ENCODE measurements at regions not wholly inside any gene's neighbourhood (a gene's known extent, or its start where the extent isn't known, plus 50 kb on each side); places are given as distances from the start of the nearest gene placed in this dataset.

DNA sequence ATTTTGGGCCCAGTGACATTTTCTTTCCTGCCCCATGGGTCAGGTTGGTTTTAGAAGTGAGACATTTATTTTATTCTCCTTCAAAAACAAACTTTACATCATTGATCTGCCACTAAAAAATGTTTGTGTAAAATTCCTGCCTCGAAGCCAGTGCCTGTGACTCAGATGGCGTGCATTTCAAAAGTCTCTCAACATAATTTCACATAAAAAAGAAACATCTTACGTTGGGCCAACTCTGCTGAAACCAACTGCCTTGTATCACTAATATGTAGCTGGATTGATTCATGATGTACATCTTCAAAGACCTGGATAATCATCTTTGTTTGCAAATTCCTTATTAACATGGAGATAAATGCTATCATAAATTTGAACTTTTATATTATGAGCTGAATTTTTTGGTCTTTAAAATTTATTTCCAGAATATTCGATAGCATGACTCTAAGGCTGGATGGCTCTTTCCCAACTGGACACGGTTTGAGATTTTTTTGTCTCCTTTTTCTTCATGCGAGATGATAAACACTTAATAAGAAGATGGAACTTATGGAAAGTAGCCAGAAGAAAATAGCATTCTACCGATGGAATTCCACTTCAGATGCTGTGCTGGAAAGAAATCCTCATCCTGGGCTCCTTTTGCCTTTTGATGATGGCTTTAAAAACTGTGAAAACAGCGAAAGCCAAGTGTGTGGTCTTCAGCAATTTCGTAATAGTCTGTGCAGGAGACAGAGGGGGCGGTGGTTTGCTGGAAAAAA, 420.5 kb downstream of the FGF9 start:
- no peak overlapping the region for H3K4me3 ChIP-seq (ENCODE audit: low read depth in 1 of 2, low read length in 1 of 2)
- H3K9me3 ChIP-seq, result no peaks in the 10 kb centered on the region
- no peaks in the 10 kb centered on the region for H3K36me3 ChIP-seq
- no peaks in the 10 kb centered on the region for H3K4me1 ChIP-seq (ENCODE audit: control insufficient read depth in 1 of 2, insufficient read depth in 1 of 2, low read depth in 1 of 2, low read length in 1 of 2)
- H3K27me3 ChIP-seq, result no peaks in the 10 kb centered on the region
- TF ChIP-seq, protein P1, sequence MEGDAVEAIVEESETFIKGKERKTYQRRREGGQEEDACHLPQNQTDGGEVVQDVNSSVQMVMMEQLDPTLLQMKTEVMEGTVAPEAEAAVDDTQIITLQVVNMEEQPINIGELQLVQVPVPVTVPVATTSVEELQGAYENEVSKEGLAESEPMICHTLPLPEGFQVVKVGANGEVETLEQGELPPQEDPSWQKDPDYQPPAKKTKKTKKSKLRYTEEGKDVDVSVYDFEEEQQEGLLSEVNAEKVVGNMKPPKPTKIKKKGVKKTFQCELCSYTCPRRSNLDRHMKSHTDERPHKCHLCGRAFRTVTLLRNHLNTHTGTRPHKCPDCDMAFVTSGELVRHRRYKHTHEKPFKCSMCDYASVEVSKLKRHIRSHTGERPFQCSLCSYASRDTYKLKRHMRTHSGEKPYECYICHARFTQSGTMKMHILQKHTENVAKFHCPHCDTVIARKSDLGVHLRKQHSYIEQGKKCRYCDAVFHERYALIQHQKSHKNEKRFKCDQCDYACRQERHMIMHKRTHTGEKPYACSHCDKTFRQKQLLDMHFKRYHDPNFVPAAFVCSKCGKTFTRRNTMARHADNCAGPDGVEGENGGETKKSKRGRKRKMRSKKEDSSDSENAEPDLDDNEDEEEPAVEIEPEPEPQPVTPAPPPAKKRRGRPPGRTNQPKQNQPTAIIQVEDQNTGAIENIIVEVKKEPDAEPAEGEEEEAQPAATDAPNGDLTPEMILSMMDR (IDR thresholded peaks at IDR 0.05), result no peak
- H3K27ac ChIP-seq, result no peak overlapping the region

DNA sequence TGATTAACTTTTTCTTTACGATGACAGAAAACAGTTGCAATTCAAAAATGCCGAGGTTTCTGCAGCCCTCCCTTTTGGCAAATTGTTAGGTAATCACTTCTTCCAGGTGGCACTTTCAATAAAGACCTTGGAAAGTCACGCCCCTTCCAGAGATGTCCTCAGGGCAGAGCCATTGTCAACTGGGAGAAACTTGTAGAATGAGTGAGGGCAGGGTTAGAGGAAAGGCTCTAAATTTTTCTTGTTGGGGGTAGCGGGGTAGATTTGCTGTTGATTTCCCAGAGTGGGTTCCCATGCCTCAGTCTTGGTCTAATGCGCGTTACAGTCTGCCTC, 421.1 kb downstream of the FGF9 start:
- Histone ChIP-seq H3K27me3 (no peaks in the 10 kb centered on the region), H3K9me3 (no peaks in the 10 kb centered on the region), H3K36me3 (no peaks in the 10 kb centered on the region), H3K27ac (no peak overlapping the region), H3K4me3 (ENCODE audit: low read depth in 1 of 2, low read length in 1 of 2) (no peak overlapping the region), H3K4me1 (ENCODE audit: control insufficient read depth in 1 of 2, insufficient read depth in 1 of 2, low read depth in 1 of 2, low read length in 1 of 2) (no peaks in the 10 kb centered on the region)
- TF ChIP-seq, protein P1 (IDR thresholded peaks at IDR 0.05), result no peak

DNA sequence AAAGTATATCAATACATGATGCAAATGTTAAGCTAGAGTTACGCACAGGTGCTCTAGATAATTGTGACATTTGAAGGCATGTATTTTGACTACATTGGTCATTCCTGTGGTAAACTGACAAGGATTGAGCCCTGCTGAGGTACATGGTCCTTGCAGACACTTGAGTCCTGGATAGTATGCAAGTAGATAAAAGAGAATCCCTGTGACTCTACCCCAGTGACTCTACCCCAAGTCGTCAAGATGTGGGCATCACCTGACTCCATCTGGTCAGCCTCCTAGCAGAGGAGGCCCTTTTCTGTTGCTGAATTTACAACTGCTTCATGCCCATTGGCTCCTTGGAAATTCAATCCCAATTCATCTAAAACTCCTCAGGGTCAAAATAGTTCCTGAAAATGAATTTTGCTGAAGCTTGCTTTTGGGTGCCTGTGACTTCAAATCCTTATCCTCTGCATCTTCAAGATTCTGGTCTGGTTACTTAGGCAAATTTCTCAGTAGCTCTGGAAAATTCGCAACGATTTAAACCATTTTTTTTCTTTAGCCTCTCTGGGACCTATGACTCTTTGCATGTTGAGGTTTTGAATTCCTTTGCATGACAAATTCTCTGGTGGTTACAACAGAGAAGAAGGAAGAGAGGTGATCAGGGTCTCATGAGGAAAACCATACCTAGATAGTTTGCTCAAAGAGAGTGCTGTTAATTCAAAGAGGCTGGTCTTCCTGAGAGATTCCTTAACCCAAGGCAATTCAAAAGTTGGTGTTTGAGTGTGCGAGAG, 422.1 kb downstream of the FGF9 start:
- Histone ChIP-seq H3K27me3 (no peaks in the 10 kb centered on the region), H3K36me3 (no peaks in the 10 kb centered on the region), H3K4me3 (ENCODE audit: low read depth in 1 of 2, low read length in 1 of 2) (no peak overlapping the region), H3K9me3 (no peaks in the 10 kb centered on the region), H3K27ac (no peak overlapping the region), H3K4me1 (ENCODE audit: control insufficient read depth in 1 of 2, insufficient read depth in 1 of 2, low read depth in 1 of 2, low read length in 1 of 2) (no peaks in the 10 kb centered on the region)
- TF ChIP-seq, protein P1 (IDR thresholded peaks at IDR 0.05), result no peak

DNA sequence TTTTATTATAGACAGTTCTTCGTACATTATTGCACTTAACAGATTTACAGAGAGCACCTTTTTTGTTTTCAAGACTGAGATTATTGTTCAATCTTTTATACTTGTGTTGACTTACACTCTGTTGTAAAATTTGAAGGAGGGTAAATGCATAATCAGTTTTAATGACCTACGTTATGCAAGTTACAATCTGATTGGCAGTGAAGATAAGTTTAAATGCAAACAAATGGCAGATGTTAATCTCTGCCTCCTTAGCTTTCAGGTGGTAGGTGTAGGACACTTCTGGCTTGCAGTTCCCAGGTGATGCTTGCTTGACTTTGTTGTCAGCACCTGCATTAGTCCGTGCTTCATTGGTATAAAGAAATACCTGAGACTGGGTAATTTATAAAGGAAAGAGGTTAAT, 424.9 kb downstream of the FGF9 start:
- Histone ChIP-seq H3K4me3 (ENCODE audit: low read depth in 1 of 2, low read length in 1 of 2) (no peak overlapping the region), H3K27me3 (no peaks in the 10 kb centered on the region), H3K27ac (no peak overlapping the region), H3K4me1 (ENCODE audit: control insufficient read depth in 1 of 2, insufficient read depth in 1 of 2, low read depth in 1 of 2, low read length in 1 of 2) (no peaks in the 10 kb centered on the region), H3K36me3 (no peaks in the 10 kb centered on the region), H3K9me3 (no peaks in the 10 kb centered on the region)
- TF ChIP-seq, protein P1 (IDR thresholded peaks at IDR 0.05), result no peak

DNA sequence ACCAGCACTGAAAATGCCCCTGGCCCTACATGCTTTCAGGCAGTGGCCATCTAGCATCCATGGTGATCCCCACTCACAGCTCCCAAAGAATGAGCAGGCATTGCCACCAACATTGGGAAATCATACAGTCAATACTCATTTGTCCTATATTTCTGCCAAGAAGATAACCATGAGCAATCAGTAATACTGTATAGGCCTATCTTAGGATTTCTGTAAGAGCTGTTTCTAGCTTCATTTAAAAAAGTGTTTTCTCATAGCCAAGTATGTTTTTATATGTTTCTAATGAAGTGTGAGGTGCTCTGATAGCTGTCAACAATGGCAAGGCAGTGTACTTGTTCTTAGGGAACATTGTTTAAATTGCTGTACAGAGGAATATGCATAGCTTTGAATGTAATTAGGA, 428.7 kb downstream of the FGF9 start:
- TF ChIP-seq, protein P1 (IDR thresholded peaks at IDR 0.05), result no peak
- H3K9me3 ChIP-seq, result no peaks in the 10 kb centered on the region
- H3K4me3 ChIP-seq (ENCODE audit: low read depth in 1 of 2, low read length in 1 of 2), result no peak overlapping the region
- no peaks in the 10 kb centered on the region for H3K4me1 ChIP-seq (ENCODE audit: control insufficient read depth in 1 of 2, insufficient read depth in 1 of 2, low read depth in 1 of 2, low read length in 1 of 2)
- no peaks in the 10 kb centered on the region for H3K36me3 ChIP-seq
- H3K27me3 ChIP-seq, result no peaks in the 10 kb centered on the region
- no peak overlapping the region for H3K27ac ChIP-seq
